Neural cell (in vitro differentiated cells): ENCODE measurements at regions not wholly inside any gene's neighbourhood (a gene's known extent, or its start where the extent isn't known, plus 50 kb on each side); places are given as distances from the start of the nearest gene placed in this dataset.

Experiments used
- H2AFZ ChIP-seq: fragments of 200-600, 300-800 bp; sonication (generic), shearing (Covaris generic); 2 replicates; pipeline ENCODE4 v1.6.0; 2014; ENCODE audit warnings: low read depth, mild to moderate bottlenecking, antibody characterized with exemption, low read length, moderate library complexity
- H3F3A ChIP-seq: fragments of 200-600 bp; shearing (Covaris generic); 2 replicates; pipeline ENCODE4 v1.6.1; 2016; ENCODE audit warnings: mild to moderate bottlenecking, moderate library complexity, mixed read lengths, antibody characterized with exemption, low read length; ENCODE audit not compliant: insufficient read depth, poor library complexity, severe bottlenecking
- H3K27ac ChIP-seq: fragments of 200-600, 300-800 bp; sonication (generic), shearing (Covaris generic); 2 replicates; pipeline ENCODE4 v1.5.1; 2014; ENCODE audit warnings: mild to moderate bottlenecking, low read length, moderate library complexity
- H3K27me3 ChIP-seq: fragments of 300-800, 200-600 bp; sonication (generic), shearing (Covaris generic); 2 replicates; pipeline ENCODE4 v1.6.0; 2014; ENCODE audit warnings: mild to moderate bottlenecking, low read depth, low read length, moderate library complexity; ENCODE audit not compliant: insufficient read depth
- H3K36me3 ChIP-seq: fragments of 300-800, 200-600 bp; sonication (generic), shearing (Covaris generic); 2 replicates; pipeline ENCODE4 v1.5.1; 2014; ENCODE audit warnings: mild to moderate bottlenecking, antibody characterized with exemption, low read length, moderate library complexity; ENCODE audit not compliant: insufficient read depth
- H3K4me2 ChIP-seq: fragments of 300-800, 200-600 bp; sonication (generic), shearing (Covaris generic); 2 replicates; pipeline ENCODE4 v1.6.0; 2014; ENCODE audit warnings: mild to moderate bottlenecking, low read length
- H3K4me3 ChIP-seq: fragments of 300-800, 200-600 bp; sonication (generic), shearing (Covaris generic); 2 replicates; pipeline ENCODE4 v1.5.1; 2014; ENCODE audit warnings: mild to moderate bottlenecking, low read length, moderate library complexity
- H3K79me2 ChIP-seq: fragments of 200-600 bp; shearing (Covaris generic); replicated peaks from 2 replicates; pipeline ENCODE4 v1.6.0; 2014; ENCODE audit warnings: mild to moderate bottlenecking, low read length, moderate library complexity; ENCODE audit not compliant: insufficient read depth
- H3K9ac ChIP-seq: fragments of 300-800, 200-600 bp; sonication (generic), shearing (Covaris generic); 2 replicates; pipeline ENCODE4 v1.6.1; 2016; ENCODE audit warnings: mild to moderate bottlenecking, low read length, mixed read lengths
- H3K9me2 ChIP-seq: fragments of 200-600 bp; shearing (Covaris generic); 2 replicates; pipeline ENCODE4 v1.6.1; 2016; ENCODE audit warnings: mild to moderate bottlenecking, low read length, mixed read lengths; ENCODE audit not compliant: insufficient read depth
- H3K9me3 ChIP-seq: fragments of 200-600, 300-800 bp; sonication (generic), shearing (Covaris generic); 2 replicates; pipeline ENCODE4 v1.6.1; 2016; ENCODE audit warnings: mild to moderate bottlenecking, mixed run types, low read length, moderate library complexity, mixed read lengths
- H4K20me1 ChIP-seq: fragments of 200-600 bp; shearing (Covaris generic); 2 replicates; pipeline ENCODE4 v1.6.1; 2016; ENCODE audit warnings: mild to moderate bottlenecking, mixed run types; ENCODE audit not compliant: insufficient read depth
- EP300 ChIP-seq: fragments of 450-650 bp; conservative IDR thresholded peaks from 2 replicates; pipeline ENCODE4 v1.6.1; 2014; ENCODE audit warnings: antibody characterized with exemption, mild to moderate bottlenecking, moderate library complexity; ENCODE audit not compliant: poor library complexity, severe bottlenecking
- EZH2 ChIP-seq: fragments of 200-600, 300-800 bp; shearing (Covaris generic), sonication (generic); IDR thresholded peaks from 2 replicates; pipeline ENCODE4 v1.6.1; 2014; ENCODE audit warnings: antibody characterized with exemption, low read length, borderline replicate concordance, mild to moderate bottlenecking; ENCODE audit not compliant: insufficient read depth, poor library complexity, severe bottlenecking
- MXI1 ChIP-seq: fragments of 450-650 bp; conservative IDR thresholded peaks from 2 replicates; pipeline ENCODE4 v1.6.1; 2014; ENCODE audit warnings: antibody characterized with exemption, mild to moderate bottlenecking; ENCODE audit not compliant: poor library complexity, severe bottlenecking
- POLR2AphosphoS5 ChIP-seq: IDR thresholded peaks from 2 replicates; pipeline ENCODE4 v1.6.1; 2012
- RAD21 ChIP-seq: fragments of 450-650 bp; conservative IDR thresholded peaks from 2 replicates; pipeline ENCODE4 v1.6.1; 2014; ENCODE audit warnings: antibody characterized with exemption, mild to moderate bottlenecking, moderate library complexity
- SMC3 ChIP-seq: fragments of 450-650 bp; conservative IDR thresholded peaks from 2 replicates; pipeline ENCODE4 v1.6.1; 2014; ENCODE audit warnings: antibody characterized with exemption, mild to moderate bottlenecking, moderate library complexity; ENCODE audit not compliant: poor library complexity
- TAF1 ChIP-seq: IDR thresholded peaks from 2 replicates; pipeline ENCODE4 v1.6.1; 2012; ENCODE audit warnings: low read depth
- TF ChIP-seq, protein P1 (sequence below): IDR thresholded peaks from 2 replicates; pipeline ENCODE4 v1.6.1; 2012; ENCODE audit warnings: borderline replicate concordance
- TF ChIP-seq, protein P2 (sequence below): fragments of 450-650 bp; IDR thresholded peaks from 2 replicates; pipeline ENCODE4 v1.5.1; 2014; ENCODE audit warnings: antibody characterized with exemption, mild to moderate bottlenecking, moderate library complexity; ENCODE audit not compliant: poor library complexity, severe bottlenecking

GRCh38 chr10:80770239-80770638, 232.5 kb downstream of the SH2D4B start:
- Histone ChIP-seq H3K9me2 (no peaks in the 10 kb centered on the region), H3K79me2 (no peaks in the 10 kb centered on the region), H3K4me2 (no peak overlapping the region), H3K27ac (no peak overlapping the region), H4K20me1 (no peaks in the 10 kb centered on the region), H3K27me3 (no peaks in the 10 kb centered on the region), H3F3A (no peaks in the 10 kb centered on the region), H3K9ac (no peak overlapping the region), H3K36me3 (no peaks in the 10 kb centered on the region), H3K4me3 (no peak overlapping the region), H3K9me3 (no peaks in the 10 kb centered on the region), H2AFZ (no peak overlapping the region)
- TF ChIP-seq, protein P1, sequence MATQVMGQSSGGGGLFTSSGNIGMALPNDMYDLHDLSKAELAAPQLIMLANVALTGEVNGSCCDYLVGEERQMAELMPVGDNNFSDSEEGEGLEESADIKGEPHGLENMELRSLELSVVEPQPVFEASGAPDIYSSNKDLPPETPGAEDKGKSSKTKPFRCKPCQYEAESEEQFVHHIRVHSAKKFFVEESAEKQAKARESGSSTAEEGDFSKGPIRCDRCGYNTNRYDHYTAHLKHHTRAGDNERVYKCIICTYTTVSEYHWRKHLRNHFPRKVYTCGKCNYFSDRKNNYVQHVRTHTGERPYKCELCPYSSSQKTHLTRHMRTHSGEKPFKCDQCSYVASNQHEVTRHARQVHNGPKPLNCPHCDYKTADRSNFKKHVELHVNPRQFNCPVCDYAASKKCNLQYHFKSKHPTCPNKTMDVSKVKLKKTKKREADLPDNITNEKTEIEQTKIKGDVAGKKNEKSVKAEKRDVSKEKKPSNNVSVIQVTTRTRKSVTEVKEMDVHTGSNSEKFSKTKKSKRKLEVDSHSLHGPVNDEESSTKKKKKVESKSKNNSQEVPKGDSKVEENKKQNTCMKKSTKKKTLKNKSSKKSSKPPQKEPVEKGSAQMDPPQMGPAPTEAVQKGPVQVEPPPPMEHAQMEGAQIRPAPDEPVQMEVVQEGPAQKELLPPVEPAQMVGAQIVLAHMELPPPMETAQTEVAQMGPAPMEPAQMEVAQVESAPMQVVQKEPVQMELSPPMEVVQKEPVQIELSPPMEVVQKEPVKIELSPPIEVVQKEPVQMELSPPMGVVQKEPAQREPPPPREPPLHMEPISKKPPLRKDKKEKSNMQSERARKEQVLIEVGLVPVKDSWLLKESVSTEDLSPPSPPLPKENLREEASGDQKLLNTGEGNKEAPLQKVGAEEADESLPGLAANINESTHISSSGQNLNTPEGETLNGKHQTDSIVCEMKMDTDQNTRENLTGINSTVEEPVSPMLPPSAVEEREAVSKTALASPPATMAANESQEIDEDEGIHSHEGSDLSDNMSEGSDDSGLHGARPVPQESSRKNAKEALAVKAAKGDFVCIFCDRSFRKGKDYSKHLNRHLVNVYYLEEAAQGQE: no peak
- TF ChIP-seq EZH2 (no peak), EP300 (no peak), MXI1 (no peak), SMC3 (no peak), POLR2AphosphoS5 (no peak), TAF1 (no peak), RAD21 (no peak)
- TF ChIP-seq, protein P2, sequence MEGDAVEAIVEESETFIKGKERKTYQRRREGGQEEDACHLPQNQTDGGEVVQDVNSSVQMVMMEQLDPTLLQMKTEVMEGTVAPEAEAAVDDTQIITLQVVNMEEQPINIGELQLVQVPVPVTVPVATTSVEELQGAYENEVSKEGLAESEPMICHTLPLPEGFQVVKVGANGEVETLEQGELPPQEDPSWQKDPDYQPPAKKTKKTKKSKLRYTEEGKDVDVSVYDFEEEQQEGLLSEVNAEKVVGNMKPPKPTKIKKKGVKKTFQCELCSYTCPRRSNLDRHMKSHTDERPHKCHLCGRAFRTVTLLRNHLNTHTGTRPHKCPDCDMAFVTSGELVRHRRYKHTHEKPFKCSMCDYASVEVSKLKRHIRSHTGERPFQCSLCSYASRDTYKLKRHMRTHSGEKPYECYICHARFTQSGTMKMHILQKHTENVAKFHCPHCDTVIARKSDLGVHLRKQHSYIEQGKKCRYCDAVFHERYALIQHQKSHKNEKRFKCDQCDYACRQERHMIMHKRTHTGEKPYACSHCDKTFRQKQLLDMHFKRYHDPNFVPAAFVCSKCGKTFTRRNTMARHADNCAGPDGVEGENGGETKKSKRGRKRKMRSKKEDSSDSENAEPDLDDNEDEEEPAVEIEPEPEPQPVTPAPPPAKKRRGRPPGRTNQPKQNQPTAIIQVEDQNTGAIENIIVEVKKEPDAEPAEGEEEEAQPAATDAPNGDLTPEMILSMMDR: no peak

GRCh38 chr10:80771285-80771684, 233.6 kb downstream of the SH2D4B start:
- Histone ChIP-seq H3K9ac (no peak overlapping the region), H3K4me2 (no peak overlapping the region), H3F3A (no peaks in the 10 kb centered on the region), H2AFZ (no peak overlapping the region), H3K4me3 (no peak overlapping the region), H3K27me3 (no peaks in the 10 kb centered on the region), H3K36me3 (no peaks in the 10 kb centered on the region), H3K27ac (no peak overlapping the region), H3K79me2 (no peaks in the 10 kb centered on the region), H3K9me3 (no peaks in the 10 kb centered on the region), H3K9me2 (no peaks in the 10 kb centered on the region), H4K20me1 (no peaks in the 10 kb centered on the region)
- TF ChIP-seq, protein P2: no peak
- TF ChIP-seq POLR2AphosphoS5 (no peak), EP300 (no peak), EZH2 (no peak), RAD21 (no peak)
